GM19395 (cell line): ENCODE measurements at regions not wholly inside any gene's neighbourhood (a gene's known extent, or its start where the extent isn't known, plus 50 kb on each side); places are given as distances from the start of the nearest gene placed in this dataset.
"Not testable (repeated sequence)": the region's sequence is repeated elsewhere in the genome, so short reads cannot be mapped to it uniquely, and the experiment has no call there.

Source experiments
- ATAC-seq: cut with Tn5 transposase; IDR thresholded peaks from one replicate; pipeline ENCODE4 v1.9.1; 2021; ENCODE audit warnings: mild to moderate bottlenecking, moderate library complexity; ENCODE audit not compliant: unreplicated experiment

- no peak for ATAC-seq
These were observed 118.5 kb upstream of the KYNU start for GRCh38 chr2:142758973-142759372.

- ATAC-seq, result no peak
These were observed 120.4 kb upstream of the KYNU start for GRCh38 chr2:142757111-142757510.

- ATAC-seq, result no peak
These were observed 121.0 kb upstream of the KYNU start for GRCh38 chr2:142756430-142756829.

- no peak for ATAC-seq
These were observed 122.3 kb upstream of the KYNU start for GRCh38 chr2:142755191-142755590.

- no peak for ATAC-seq
These were observed 123.3 kb upstream of the KYNU start for GRCh38 chr2:142754182-142754581.

- ATAC-seq, result no peak
These were observed 126.6 kb upstream of the KYNU start for GRCh38 chr2:142750858-142751257.

- no peak for ATAC-seq
These were observed 128.8 kb upstream of the KYNU start for GRCh38 chr2:142748559-142749099.

GRCh38 chr2:142745691-142746090 is 131.8 kb upstream of the KYNU start:
- no peak for ATAC-seq

GRCh38 chr2:142742371-142743214 is 134.9 kb upstream of the KYNU start:
- peak; percentile 4 for ATAC-seq

- ATAC-seq, result peak; percentile 77
These were observed 135.6 kb upstream of the KYNU start for GRCh38 chr2:142741764-142742269.

GRCh38 chr2:142734770-142735169 is 142.7 kb upstream of the KYNU start:
- ATAC-seq, result no peak

- no peak for ATAC-seq
These were observed 143.2 kb upstream of the KYNU start for GRCh38 chr2:142734231-142734630.

- ATAC-seq, result not testable (repeated sequence)
These were observed 147.7 kb upstream of the KYNU start for GRCh38 chr2:142729814-142730213.

GRCh38 chr2:142727821-142728478 is 149.5 kb upstream of the KYNU start:
- not testable (repeated sequence) for ATAC-seq

GRCh38 chr2:142725386-142725785 is 152.1 kb upstream of the KYNU start:
- ATAC-seq, result peak; percentile 15

- peak; percentile 63 for ATAC-seq
These were observed 152.6 kb upstream of the KYNU start for GRCh38 chr2:142724713-142725349.

GRCh38 chr2:142724186-142724585 is 153.3 kb upstream of the KYNU start:
- no peak for ATAC-seq

GRCh38 chr2:142723236-142723635 is 154.2 kb upstream of the KYNU start:
- no peak for ATAC-seq

GRCh38 chr2:142722569-142722968 is 154.9 kb upstream of the KYNU start:
- ATAC-seq, result no peak

- no peak for ATAC-seq
These were observed 155.4 kb upstream of the KYNU start for GRCh38 chr2:142722086-142722485.

GRCh38 chr2:142721015-142721414 is 156.4 kb upstream of the KYNU start:
- no peak for ATAC-seq
